GM13976 (cell line): ENCODE measurements at regions not wholly inside any gene's neighbourhood (a gene's known extent, or its start where the extent isn't known, plus 50 kb on each side); places are given as distances from the start of the nearest gene placed in this dataset.

Experiments
- DNase-seq: peaks from one replicate; pipeline ENCODE4 v3.0.0; 2012; ENCODE audit warnings: low spot score
- CTCF ChIP-seq: IDR thresholded peaks from 2 replicates; pipeline ENCODE4 v1.5.1; 2012; ENCODE audit warnings: borderline replicate concordance, mild to moderate bottlenecking; ENCODE audit not compliant: insufficient read depth; ENCODE audit errors: extremely low read depth, missing control alignments, control extremely low read depth
- in situ Hi-C: fragments of 300-500 bp; cut with MboI; formaldehyde crosslinking; loops from one replicate; pipeline ENCODE4 v1.12.0; 2022; ENCODE audit warnings: low sequenced_read_pairs, mixed read lengths, inconsistent platforms; ENCODE audit not compliant: unreplicated experiment

- DNase-seq: no peak
- no peak for TF ChIP-seq CTCF
- in situ Hi-C loops: no loop called here
Observed at GRCh38 chr6:134712311-134712710, 237.6 kb downstream of the ALDH8A1 start.

- in situ Hi-C loops: no loop called here
- no peak for DNase-seq
Observed at GRCh38 chr6:134708079-134708478, 241.8 kb downstream of the ALDH8A1 start.

GRCh38 chr6:134707342-134708031 lies 242.4 kb downstream of the ALDH8A1 start:
- in situ Hi-C loops: no loop called here
- no peak for DNase-seq
- no peak for TF ChIP-seq CTCF

More at GRCh38 chr6:134708079-134708478, 241.8 kb downstream of the ALDH8A1 start:
- no peak for TF ChIP-seq CTCF

- TF ChIP-seq CTCF: no peak
- in situ Hi-C loops: no loop called here
- DNase-seq: no peak
Observed at GRCh38 chr6:134706806-134707205, 243.1 kb downstream of the ALDH8A1 start.

- no peak for DNase-seq
- TF ChIP-seq CTCF: no peak
- in situ Hi-C loops: no loop called here
Observed at GRCh38 chr6:134706153-134706552, 243.7 kb downstream of the ALDH8A1 start.

- no peak for DNase-seq
- in situ Hi-C loops: no loop called here
- TF ChIP-seq CTCF: no peak
Observed at GRCh38 chr6:134703206-134703605, 246.7 kb downstream of the ALDH8A1 start.
